ENCODE measurements at regions not wholly inside any gene's neighbourhood (a gene's known extent, or its start where the extent isn't known, plus 50 kb on each side); places are given as distances from the start of the nearest gene placed in this dataset.

- no peak for DNase-seq
Observed at GRCh38 chr5:84590629-84591028, 205.9 kb upstream of the EDIL3 start.

- no peak for DNase-seq
Observed at GRCh38 chr5:84589926-84590325, 205.2 kb upstream of the EDIL3 start.

DNA sequence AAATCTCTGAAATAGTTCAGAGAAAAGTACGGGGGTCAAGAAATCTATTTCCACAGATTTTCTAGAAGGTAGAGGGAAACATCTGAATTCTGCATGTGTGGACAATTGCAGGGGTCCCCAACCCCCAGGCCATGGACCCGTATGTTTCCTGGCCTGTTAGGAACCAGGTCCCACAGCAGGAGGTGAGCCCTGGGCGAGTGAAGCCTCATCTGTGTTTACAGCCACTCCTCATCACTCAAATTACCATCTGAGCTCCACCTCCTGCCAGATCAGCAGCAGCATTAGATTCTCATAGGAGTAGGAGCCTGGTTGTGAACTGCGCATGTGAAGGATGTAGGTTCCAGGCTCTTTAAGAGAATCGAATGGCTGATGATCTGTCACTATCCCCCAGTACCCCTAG lies 200.5 kb upstream of the EDIL3 start:
- no peak for DNase-seq

GRCh38 chr5:84578226-84578625 lies 193.5 kb upstream of the EDIL3 start:
- no peak for DNase-seq

- no peak for DNase-seq
Observed at GRCh38 chr5:84573017-84573712, 188.5 kb upstream of the EDIL3 start.

DNA sequence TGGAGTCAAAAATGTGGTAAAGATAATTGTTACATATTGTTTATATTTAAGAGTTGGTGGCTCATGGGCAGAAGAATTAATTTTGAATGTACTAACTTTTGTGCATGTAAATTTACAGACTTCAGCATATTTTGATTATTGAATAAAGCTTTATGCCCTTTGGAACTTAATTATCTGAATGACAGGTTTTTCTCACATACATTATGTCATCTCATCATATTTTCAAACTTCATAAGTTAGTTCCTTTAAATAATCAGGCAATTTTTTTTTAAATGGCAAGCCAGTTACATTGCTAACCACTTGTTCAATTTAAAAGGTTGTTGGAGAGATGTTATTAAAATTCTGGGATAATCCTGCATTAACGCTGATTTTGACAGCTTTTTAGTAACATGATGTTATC lies 184.6 kb upstream of the EDIL3 start:
- no peak for DNase-seq

- DNase-seq = no peak
Observed at GRCh38 chr5:84568171-84568570, 183.5 kb upstream of the EDIL3 start.

DNA sequence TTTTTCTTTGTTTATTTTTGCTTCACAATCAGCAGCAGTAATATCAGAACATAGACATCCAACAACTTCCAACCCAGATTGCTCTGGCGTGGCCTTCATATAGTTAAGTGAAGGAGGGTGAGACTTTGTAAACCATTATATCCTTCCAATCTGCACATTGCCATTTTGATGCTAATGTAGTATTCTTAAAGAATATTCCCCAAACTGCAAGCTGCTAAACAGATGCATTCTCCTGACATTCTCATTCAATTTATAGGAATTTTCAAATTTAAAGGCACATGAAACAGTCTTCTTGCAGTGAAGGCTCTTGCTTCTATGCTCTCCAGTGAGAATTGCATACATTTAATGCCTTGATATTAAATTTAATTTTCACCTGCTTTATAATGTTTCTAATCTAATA lies 181.2 kb upstream of the EDIL3 start:
- no peak for DNase-seq

GRCh38 chr5:84564321-84565075 lies 179.8 kb upstream of the EDIL3 start:
- DNase-seq = no peak

DNA sequence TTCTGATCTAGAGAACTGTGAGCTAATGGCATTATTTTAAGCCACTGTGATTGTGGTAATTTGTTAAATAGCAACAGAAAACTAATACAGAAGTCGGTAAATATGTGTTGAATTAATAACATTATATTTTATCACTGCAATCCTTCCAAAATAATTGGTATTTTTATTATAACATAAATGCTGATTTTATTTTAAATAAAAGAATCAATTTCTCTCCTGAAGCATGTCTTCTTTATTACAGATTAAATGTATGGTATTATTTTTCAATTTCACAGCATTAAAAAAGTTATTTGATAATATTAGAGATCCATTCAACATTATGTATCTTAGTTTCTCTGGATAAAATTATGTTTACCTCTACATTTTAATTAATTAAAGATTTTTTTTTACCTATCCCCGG lies 165.5 kb upstream of the EDIL3 start:
- DNase-seq = no peak

DNA sequence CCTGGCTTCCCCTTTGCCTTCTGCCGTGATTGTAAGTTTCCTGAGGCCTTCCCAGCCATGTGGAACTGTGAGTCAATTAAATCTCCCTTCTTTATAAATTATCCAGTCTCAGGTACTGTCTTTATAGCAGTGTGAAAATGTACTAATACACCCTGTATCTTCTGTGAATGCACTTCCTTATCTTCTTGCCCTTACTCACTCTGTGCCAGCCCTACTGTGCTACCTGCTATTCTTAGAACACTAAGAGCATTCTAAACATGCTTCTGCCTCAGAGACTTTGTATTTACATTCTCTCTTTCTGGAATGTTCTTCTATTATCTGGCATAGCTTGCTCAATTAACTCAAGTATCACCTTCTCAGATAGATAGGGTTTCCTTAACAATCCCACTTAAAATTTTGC lies 164.4 kb upstream of the EDIL3 start:
- no peak for DNase-seq

- no peak for DNase-seq
Observed at GRCh38 chr5:84546686-84547085, 162.0 kb upstream of the EDIL3 start.

GRCh38 chr5:84536797-84537196 lies 152.1 kb upstream of the EDIL3 start:
- DNase-seq = no peak

GRCh38 chr5:84535281-84535680 lies 150.6 kb upstream of the EDIL3 start:
- no peak for DNase-seq

DNA sequence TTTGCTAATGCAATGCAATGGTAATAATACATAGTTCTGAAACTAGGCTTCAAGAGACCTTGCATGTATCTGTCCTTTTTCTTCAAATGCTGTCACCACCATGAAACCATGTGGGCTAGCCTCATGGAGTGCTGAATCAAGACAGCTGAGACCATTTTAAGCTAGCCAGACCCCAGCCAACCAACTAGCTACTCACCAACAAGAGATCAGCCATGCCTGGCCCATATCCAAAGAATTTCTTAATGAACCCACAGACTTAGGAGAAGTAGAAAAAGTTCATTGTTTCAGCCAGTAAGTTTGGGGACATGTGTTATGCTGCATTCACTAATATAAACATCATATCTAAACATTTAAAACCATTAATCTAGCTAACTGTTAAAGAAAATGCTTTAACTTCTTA lies 139.8 kb upstream of the EDIL3 start:
- DNase-seq = no peak

DNA sequence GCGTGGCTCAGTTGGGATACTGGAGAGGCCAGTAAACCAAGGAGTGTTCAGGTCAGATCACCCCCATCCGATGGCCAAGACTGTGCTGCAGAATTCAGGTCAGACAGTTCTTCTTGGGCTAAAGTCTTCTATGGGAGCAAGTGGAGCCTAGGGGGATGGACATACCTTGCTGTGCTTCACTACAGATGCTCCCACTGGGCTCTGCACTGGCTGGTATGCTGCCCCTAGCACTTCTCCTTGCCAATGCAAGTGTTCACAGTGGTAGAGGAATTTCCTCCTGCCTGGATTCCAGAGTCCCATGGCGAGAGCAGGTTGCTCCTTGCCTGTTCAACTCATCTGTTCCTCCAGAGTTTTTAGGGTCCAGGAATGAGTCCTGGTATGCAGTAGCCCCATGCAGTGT lies 134.2 kb upstream of the EDIL3 start:
- DNase-seq = no peak

GRCh38 chr5:84518370-84518769 lies 133.7 kb upstream of the EDIL3 start:
- no peak for DNase-seq

GRCh38 chr5:84506625-84507024 lies 121.9 kb upstream of the EDIL3 start:
- DNase-seq = no peak

DNA sequence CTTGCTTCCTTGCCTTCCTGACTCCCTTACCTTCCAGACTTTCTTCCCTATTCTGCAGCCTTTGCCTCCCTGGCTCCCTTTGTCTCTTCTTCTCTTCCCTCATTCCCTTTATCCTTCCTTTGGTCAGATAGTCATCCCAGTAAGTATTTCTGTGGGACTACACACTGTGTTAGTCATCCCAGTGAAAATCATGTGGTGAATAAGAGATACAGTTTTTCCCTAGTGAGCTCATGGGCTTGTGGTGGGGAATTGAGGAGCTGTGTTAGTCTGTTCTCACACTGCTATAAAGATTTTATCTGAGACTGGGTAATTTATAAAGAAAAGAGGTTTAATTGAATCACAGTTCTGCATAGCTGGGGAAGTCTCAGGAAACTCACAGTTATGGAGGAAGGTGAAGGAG lies 109.8 kb upstream of the EDIL3 start:
- no peak for DNase-seq

DNA sequence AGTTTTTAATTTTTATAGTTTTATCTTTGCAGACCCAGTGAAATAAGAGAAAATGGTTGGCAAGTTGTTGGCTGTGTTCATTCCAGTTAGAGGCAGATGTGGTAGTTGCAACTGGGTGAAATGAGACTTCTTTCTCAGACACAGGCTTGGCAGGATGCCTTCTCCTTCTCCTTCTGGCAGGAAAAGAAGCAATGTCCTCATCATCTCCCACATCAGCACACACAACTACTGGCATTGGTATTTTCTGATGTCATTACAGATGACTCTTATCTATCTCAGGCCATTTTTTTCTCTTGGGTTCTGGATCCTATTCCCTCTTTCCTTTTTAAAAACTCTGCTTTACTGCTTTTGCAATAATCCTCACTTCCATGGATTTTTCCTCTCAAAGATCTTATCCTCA lies 103.3 kb upstream of the EDIL3 start:
- DNase-seq = no peak

GRCh38 chr5:84480873-84481637 lies 96.4 kb upstream of the EDIL3 start:
- no peak for DNase-seq

DNA sequence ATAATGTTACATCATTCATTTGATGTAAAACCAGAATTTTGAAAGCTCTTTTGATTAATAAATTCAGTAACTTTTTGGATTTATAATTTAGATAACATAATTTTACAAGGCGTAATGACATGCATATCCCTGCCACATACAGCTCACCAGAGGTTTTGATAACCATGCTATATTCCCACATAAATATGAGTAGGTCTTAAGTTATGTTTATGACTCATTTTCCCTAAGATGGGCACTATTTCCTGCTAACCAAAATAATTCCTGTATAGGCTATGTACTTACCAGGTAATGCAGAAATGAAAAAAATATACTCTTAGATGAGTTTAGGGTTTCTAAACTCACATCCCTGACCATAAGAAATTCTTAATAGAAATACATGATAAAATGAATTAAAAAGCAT lies 93.9 kb upstream of the EDIL3 start:
- DNase-seq = no peak

DNA sequence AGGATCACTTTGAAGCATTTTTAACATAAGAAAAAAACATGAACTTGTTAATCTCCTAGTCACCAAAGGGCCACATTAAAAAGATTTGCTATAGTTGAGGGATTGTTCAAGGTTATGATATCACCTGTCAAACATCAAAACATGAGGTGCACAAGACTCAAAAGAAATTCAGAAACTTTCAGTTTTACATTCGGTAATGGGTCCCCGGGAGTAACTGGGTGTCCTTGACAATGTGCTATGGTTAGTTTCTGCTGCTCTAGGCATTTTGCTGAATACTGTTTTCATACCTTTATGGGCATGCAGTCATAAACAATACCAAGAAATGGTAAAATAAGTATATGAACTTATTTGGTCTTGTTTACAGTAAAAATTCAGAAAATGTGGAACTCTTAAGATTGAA lies 92.8 kb upstream of the EDIL3 start:
- no peak for DNase-seq

DNA sequence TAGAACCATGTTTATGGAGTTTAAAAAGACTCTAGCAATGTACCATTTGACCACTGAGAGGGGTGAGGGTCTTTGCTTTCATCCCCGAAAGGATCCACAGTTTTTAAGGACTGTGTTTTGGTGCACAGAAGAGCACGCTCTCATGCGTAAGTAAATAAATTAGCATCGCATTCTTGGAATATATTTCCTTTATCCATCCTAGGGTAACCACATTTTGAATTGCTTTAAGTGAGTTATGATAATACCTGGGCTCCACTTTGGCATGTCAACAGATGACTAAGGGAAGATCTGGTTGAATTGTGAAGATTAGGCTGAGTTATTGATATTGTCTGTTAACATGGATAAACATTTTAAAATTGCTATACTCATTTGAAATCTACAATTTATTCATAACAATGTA lies 89.4 kb upstream of the EDIL3 start:
- no peak for DNase-seq

Measured in suppressor macrophage treated with lipopolysaccharide for 1 hour (primary cell).